ENCODE measurements at regions not wholly inside any gene's neighbourhood (a gene's known extent, or its start where the extent isn't known, plus 50 kb on each side); places are given as distances from the start of the nearest gene placed in this dataset.

DNA sequence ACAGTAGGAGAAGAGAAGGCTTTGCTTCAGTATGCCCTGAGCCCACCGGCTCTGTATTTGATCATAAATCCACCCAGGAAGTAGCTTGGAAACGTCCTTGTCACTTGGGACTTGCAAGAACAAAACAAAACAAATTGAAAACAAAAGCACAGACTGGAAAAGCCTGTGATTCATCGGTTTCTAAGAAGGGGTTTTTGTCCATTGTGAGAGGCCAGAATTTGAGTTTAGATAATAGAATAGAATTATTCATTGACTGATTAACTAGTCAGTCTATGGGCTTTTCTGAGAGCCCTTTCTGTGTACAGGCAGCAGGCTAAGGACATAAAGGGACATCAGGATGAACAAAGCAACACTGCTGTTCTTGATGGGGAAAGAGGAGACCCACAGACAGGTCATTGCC is 424.8 kb downstream of the IRX1 start:
- Histone ChIP-seq H3K4me2 (no peak overlapping the region), H3F3A (replicated peaks; ENCODE audit: low read depth) (no peaks in the 10 kb centered on the region), H3K4me3 (no peak overlapping the region), H3K79me2 (replicated peaks; ENCODE audit: insufficient read depth) (no peaks in the 10 kb centered on the region), H3K27ac (ENCODE audit: low read depth) (no peak overlapping the region), H4K20me1 (replicated peaks; ENCODE audit: insufficient read depth) (no peaks in the 10 kb centered on the region), H2AFZ (no peak overlapping the region), H3K9me2 (ENCODE audit: insufficient read depth) (peaks cover 15% of the 10 kb centered on the region; the same call in 1 of the 2 replicates), H3K27me3 (ENCODE audit: insufficient read depth) (no peaks in the 10 kb centered on the region), H3K4me1 (ENCODE audit: insufficient read depth) (no peaks in the 10 kb centered on the region), H3K36me3 (ENCODE audit: insufficient read depth) (no peaks in the 10 kb centered on the region)
- H3K36me3 Mint-ChIP-seq (ENCODE audit: low read depth), result no peaks in the 10 kb centered on the region
- TF ChIP-seq JUNB (IDR thresholded peaks at IDR 0.05; ENCODE audit: unreplicated experiment) (no peak), EZH2phosphoT487 (IDR thresholded peaks at IDR 0.05; ENCODE audit: unreplicated experiment) (no peak), ZNF114 (CRISPR knock-in tag; IDR thresholded peaks at IDR 0.05) (no peak), CREB1 (CRISPR knock-in tag; IDR thresholded peaks at IDR 0.05; ENCODE audit: low read depth) (no peak), EZH2 (IDR thresholded peaks at IDR 0.05; ENCODE audit: low read depth, unreplicated experiment) (no peak), STAT1 (IDR thresholded peaks at IDR 0.05; ENCODE audit: unreplicated experiment) (no peak), ZNF331 (CRISPR knock-in tag; IDR thresholded peaks at IDR 0.05; ENCODE audit: low read depth) (no peak), POLR2AphosphoS5 (IDR thresholded peaks at IDR 0.05; ENCODE audit: low read depth) (no peak), NANOG (IDR thresholded peaks at IDR 0.05; ENCODE audit: borderline replicate concordance) (no peak)
- TF ChIP-seq, protein P1, sequence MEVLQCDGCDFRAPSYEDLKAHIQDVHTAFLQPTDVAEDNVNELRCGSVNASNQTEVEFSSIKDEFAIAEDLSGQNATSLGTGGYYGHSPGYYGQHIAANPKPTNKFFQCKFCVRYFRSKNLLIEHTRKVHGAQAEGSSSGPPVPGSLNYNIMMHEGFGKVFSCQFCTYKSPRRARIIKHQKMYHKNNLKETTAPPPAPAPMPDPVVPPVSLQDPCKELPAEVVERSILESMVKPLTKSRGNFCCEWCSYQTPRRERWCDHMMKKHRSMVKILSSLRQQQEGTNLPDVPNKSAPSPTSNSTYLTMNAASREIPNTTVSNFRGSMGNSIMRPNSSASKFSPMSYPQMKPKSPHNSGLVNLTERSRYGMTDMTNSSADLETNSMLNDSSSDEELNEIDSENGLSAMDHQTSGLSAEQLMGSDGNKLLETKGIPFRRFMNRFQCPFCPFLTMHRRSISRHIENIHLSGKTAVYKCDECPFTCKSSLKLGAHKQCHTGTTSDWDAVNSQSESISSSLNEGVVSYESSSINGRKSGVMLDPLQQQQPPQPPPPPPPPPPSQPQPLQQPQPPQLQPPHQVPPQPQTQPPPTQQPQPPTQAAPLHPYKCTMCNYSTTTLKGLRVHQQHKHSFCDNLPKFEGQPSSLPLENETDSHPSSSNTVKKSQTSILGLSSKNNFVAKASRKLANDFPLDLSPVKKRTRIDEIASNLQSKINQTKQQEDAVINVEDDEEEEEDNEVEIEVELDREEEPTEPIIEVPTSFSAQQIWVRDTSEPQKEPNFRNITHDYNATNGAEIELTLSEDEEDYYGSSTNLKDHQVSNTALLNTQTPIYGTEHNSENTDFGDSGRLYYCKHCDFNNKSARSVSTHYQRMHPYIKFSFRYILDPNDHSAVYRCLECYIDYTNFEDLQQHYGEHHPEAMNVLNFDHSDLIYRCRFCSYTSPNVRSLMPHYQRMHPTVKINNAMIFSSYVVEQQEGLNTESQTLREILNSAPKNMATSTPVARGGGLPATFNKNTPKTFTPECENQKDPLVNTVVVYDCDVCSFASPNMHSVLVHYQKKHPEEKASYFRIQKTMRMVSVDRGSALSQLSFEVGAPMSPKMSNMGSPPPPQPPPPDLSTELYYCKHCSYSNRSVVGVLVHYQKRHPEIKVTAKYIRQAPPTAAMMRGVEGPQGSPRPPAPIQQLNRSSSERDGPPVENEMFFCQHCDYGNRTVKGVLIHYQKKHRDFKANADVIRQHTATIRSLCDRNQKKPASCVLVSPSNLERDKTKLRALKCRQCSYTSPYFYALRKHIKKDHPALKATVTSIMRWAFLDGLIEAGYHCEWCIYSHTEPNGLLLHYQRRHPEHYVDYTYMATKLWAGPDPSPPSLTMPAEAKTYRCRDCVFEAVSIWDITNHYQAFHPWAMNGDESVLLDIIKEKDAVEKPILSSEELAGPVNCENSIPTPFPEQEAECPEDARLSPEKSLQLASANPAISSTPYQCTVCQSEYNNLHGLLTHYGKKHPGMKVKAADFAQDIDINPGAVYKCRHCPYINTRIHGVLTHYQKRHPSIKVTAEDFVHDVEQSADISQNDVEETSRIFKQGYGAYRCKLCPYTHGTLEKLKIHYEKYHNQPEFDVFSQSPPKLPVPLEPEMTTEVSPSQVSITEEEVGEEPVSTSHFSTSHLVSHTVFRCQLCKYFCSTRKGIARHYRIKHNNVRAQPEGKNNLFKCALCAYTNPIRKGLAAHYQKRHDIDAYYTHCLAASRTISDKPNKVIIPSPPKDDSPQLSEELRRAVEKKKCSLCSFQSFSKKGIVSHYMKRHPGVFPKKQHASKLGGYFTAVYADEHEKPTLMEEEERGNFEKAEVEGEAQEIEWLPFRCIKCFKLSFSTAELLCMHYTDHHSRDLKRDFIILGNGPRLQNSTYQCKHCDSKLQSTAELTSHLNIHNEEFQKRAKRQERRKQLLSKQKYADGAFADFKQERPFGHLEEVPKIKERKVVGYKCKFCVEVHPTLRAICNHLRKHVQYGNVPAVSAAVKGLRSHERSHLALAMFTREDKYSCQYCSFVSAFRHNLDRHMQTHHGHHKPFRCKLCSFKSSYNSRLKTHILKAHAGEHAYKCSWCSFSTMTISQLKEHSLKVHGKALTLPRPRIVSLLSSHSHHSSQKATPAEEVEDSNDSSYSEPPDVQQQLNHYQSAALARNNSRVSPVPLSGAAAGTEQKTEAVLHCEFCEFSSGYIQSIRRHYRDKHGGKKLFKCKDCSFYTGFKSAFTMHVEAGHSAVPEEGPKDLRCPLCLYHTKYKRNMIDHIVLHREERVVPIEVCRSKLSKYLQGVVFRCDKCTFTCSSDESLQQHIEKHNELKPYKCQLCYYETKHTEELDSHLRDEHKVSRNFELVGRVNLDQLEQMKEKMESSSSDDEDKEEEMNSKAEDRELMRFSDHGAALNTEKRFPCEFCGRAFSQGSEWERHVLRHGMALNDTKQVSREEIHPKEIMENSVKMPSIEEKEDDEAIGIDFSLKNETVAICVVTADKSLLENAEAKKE (CRISPR knock-in tag; IDR thresholded peaks at IDR 0.05), result no peak
- TF ChIP-seq, protein P2, sequence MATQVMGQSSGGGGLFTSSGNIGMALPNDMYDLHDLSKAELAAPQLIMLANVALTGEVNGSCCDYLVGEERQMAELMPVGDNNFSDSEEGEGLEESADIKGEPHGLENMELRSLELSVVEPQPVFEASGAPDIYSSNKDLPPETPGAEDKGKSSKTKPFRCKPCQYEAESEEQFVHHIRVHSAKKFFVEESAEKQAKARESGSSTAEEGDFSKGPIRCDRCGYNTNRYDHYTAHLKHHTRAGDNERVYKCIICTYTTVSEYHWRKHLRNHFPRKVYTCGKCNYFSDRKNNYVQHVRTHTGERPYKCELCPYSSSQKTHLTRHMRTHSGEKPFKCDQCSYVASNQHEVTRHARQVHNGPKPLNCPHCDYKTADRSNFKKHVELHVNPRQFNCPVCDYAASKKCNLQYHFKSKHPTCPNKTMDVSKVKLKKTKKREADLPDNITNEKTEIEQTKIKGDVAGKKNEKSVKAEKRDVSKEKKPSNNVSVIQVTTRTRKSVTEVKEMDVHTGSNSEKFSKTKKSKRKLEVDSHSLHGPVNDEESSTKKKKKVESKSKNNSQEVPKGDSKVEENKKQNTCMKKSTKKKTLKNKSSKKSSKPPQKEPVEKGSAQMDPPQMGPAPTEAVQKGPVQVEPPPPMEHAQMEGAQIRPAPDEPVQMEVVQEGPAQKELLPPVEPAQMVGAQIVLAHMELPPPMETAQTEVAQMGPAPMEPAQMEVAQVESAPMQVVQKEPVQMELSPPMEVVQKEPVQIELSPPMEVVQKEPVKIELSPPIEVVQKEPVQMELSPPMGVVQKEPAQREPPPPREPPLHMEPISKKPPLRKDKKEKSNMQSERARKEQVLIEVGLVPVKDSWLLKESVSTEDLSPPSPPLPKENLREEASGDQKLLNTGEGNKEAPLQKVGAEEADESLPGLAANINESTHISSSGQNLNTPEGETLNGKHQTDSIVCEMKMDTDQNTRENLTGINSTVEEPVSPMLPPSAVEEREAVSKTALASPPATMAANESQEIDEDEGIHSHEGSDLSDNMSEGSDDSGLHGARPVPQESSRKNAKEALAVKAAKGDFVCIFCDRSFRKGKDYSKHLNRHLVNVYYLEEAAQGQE (IDR thresholded peaks at IDR 0.05; ENCODE audit: unreplicated experiment), result no peak
- TF ChIP-seq, protein P3, sequence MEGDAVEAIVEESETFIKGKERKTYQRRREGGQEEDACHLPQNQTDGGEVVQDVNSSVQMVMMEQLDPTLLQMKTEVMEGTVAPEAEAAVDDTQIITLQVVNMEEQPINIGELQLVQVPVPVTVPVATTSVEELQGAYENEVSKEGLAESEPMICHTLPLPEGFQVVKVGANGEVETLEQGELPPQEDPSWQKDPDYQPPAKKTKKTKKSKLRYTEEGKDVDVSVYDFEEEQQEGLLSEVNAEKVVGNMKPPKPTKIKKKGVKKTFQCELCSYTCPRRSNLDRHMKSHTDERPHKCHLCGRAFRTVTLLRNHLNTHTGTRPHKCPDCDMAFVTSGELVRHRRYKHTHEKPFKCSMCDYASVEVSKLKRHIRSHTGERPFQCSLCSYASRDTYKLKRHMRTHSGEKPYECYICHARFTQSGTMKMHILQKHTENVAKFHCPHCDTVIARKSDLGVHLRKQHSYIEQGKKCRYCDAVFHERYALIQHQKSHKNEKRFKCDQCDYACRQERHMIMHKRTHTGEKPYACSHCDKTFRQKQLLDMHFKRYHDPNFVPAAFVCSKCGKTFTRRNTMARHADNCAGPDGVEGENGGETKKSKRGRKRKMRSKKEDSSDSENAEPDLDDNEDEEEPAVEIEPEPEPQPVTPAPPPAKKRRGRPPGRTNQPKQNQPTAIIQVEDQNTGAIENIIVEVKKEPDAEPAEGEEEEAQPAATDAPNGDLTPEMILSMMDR (conservative IDR thresholded peaks at IDR 0.05; ENCODE audit: low read depth in 2 of 2), result no peak
- TF ChIP-seq, protein P4, sequence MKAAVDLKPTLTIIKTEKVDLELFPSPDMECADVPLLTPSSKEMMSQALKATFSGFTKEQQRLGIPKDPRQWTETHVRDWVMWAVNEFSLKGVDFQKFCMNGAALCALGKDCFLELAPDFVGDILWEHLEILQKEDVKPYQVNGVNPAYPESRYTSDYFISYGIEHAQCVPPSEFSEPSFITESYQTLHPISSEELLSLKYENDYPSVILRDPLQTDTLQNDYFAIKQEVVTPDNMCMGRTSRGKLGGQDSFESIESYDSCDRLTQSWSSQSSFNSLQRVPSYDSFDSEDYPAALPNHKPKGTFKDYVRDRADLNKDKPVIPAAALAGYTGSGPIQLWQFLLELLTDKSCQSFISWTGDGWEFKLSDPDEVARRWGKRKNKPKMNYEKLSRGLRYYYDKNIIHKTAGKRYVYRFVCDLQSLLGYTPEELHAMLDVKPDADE (IDR thresholded peaks at IDR 0.05), result no peak
- peaks cover 11% of the 10 kb centered on the region for H3K4me1 Mint-ChIP-seq
- ATAC-seq (no peak), DNase-seq (ENCODE audit: low spot score) (no peak)
- no peak overlapping the region for H3K4me3 Mint-ChIP-seq
- H3K9me3 Mint-ChIP-seq, result no peaks in the 10 kb centered on the region
- H3K27ac Mint-ChIP-seq, result no peak overlapping the region
- peaks cover 2% of the 10 kb centered on the region for H3K27me3 Mint-ChIP-seq (ENCODE audit: insufficient read depth, low read depth, poor library complexity)

Data from GM23338 (cell line).